ENCODE measurements at regions not wholly inside any gene's neighbourhood (a gene's known extent, or its start where the extent isn't known, plus 50 kb on each side); places are given as distances from the start of the nearest gene placed in this dataset.
"Not testable (repeated sequence)": the region's sequence is repeated elsewhere in the genome, so short reads cannot be mapped to it uniquely, and the experiment has no call there.

DNA sequence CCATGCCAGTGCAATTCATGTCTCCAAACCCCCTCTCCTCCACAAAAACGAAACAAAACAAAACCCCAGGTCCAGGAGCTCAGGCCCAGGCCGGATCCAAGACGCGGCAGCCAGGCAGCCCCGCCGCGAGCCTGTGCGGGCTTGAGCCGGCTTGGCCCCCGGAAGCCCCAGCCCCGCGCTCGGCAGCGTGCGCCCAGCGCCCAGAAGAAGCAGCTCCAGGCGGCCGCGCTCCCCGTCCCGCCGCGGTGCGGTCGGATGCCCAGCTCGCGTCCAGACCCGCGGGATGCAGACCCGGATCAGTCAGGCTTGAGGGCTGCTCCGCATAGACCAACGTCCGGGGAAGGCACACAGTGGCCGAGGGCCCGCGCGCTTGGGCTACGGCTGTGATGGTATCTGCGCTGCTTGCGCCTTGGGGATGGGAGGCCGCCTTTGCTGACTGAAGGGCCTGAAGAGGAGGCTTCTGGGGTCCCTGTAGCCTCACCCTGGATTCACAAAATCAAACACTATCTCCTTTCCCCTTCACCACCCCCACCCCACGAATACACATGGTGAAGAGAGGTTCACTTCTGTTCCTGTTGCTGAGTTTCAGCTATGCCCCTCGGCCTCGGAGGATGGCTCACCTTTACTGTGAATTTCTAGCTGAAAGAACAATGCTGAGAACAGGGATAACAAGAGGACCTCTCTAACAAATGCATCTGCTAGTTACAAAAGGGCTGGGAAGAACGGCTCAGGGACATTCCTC, 79.9 kb upstream of the EN2 start:
- DNase-seq: no peak

DNA sequence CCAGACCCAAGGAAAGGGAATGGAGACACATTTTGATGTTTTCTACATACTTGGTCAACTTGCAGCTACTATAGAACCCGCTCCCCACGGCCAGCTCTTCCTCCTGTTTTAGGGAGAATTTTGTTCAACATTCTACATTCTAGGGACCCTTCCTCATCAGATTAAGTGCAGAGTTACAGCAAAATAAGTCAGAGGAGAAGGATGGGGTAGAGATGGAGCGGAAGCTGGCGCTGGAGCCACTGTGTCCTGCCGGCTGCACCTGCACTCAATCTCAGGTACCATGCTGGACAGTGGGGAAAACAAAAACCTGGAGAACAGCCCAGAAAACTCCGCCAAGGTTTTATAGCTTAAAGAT, 79.4 kb upstream of the EN2 start:
- no peak for DNase-seq

DNA sequence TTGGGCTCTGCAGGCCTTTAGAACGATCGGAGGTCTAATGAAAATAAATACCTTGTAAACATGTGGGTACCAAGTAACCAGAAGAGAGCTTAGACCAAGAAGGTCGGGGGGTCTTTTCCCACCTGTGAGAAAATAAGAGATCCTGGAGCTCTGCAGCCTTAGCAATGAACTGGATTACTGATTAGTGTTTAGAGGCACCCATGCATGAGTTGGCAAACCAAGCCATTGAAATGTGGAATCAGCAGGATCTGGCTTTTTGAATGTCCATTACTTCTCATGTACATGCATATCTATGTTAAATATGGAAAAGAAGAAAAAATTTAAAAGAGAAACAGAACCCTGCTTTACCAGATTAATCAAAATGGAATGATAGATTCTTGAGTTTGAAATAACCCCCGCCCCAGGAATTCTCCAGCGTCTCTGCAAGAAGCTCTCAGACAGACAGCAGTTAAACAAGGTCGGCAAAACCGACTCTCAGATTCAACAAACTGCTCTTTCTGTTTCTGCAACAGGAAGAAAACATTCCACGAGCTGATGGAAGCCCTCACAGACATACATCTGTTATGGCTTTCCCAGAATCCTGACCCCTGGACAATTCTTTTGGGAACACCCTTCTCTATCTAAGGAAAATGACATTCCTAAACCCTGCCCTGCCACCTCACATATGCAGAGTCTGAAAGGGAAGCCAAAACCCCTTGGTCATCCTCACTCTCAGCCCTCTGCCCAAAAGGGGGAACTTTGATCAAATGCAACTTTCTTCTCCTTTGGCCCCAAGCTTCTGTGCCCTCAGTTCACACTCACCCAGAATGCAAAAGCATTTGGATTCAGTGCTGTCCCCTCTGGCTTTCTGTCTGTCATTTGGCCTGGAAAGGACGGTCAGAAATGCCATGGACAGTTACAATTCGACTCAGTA, 78.7 kb upstream of the EN2 start:
- no peak for DNase-seq

DNA sequence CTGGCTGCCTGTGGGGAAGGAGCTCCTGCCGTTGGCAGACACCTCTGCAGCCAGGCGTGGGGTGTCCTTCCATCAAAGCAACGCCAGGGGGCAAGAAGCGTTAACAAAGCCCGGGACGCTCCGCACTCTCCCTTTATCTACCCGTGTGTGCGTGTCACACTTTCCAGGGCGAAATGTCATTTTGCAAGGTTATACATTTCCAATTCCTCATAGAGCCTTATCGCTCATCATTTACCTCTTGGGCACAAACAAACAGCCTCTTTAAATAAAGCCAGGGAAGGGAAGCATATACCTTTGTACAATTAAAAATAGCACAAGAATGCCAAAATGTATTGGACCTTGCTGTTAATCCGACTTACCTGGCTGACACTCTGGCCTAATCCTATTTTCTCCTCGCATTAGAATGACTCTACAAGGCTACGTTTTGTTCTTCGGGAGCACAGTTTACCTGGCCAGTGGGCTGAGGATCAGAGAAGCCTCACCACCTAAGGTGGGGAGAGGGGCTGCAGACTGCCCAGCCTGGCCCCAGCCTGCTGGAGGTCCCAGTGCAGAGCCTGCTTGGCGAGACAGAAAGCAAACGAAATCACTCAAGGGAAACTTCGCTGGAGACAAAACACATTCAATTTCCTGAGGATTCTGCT, 77.6 kb upstream of the EN2 start:
- peak; percentile 51 to 69 for DNase-seq

DNA sequence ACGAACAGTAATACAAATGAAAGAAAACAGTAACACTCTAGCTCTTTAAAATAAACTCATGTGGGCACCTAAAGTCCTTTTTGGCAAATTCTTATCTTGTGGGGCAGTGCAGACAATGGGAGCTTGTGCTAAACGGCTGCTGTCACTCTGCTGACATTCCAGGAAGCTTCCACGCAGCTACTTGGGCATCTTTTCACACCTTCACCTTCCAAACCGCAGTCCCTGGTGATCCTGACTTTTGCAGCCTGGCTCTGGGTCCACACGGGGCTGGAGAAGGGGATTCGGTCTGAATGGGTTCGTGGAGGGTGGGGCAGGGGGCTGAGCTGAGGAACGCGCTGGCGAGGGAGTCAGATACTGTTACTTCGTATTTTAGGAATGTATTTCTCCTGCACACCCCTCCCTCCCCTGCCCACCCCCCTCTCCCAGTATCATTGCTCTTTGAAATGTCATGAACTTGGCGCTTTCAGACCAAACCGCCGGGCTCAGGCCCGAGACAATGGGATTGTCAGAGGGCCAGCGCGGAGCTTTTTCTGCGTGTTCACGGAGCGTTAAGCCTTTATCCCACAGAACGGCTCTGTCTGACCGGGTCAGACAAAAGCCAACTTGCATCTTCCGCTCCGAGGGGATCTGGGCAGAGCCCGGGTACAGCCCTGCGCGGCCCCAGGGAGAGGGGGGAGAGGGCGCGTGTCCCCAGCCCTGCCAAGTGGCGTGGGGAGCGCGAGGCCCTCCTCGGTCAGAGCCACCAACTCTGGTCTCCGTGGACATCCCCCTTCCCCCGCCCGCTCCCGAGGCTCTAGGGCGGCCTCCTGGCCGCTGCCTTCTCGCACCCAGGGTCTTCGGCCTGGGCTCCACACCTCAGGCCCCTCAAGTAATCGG, 76.7 kb upstream of the EN2 start:
- DNase-seq: no peak

DNA sequence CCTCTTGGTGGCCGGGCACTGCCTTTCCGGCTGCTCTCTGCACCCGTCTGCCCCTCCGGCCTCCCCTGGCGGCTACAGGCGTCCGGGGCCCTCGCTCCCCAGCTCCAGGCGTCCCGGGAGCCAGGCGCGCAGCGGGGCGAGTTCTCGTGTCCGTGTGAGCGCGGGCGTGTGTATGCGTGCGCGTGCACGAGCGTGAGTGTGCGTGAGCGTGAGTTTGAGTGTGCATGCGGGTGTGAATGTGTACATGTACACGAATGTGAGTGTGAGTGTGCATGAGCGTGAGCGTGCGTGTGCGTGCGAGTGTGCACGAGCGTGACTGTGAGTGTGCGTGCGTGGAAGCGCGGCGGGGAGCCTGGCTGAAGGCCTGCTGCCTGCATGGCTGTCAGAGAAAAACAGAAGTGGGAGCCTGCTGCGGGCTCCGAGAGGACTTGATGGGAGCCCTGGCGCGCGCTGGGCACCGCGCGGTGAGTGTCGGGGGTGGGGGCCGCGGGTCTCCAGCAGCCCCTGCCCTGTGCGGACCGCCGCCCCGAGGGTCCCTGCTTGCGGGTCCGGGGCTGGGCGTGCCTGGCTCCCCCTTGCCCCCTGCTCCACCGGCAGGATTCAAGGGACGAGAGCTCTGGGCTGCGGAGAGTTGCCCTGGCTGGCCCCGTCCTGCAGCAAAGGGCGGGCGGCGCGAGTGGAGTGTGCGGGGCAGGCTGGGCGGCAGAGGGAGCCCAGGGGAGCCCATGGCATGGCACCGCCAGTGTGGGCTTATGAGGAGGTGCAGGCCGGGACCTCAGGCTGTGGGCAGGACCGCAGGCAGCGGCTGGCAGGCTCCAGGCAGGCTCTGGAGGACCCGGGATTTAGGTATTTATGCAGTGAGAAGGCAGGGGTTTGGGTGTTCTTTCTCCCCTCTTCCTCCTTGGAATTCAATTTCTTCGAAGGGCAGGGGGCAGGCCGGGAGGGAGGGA, 75.8 kb upstream of the EN2 start:
- no peak for DNase-seq

DNA sequence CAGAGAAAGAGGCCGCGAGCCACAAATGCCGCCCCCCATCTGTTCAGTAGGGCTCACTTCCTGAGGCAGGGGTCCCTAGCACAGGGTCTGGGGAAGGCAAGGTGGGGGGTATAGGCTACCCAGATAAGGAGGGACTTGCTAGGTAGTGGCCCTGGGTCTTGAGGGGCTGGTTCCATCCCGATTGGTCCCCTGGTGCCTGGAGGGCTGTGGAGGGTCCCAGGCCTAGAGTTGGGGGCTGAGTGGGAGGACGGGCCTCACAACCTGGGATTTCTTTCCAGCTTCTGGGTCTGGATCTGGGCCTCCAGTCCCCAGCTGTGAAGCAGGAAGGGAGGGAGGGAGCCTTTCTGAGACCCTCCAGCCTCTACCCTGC, 75.1 kb upstream of the EN2 start:
- no peak for DNase-seq

DNA sequence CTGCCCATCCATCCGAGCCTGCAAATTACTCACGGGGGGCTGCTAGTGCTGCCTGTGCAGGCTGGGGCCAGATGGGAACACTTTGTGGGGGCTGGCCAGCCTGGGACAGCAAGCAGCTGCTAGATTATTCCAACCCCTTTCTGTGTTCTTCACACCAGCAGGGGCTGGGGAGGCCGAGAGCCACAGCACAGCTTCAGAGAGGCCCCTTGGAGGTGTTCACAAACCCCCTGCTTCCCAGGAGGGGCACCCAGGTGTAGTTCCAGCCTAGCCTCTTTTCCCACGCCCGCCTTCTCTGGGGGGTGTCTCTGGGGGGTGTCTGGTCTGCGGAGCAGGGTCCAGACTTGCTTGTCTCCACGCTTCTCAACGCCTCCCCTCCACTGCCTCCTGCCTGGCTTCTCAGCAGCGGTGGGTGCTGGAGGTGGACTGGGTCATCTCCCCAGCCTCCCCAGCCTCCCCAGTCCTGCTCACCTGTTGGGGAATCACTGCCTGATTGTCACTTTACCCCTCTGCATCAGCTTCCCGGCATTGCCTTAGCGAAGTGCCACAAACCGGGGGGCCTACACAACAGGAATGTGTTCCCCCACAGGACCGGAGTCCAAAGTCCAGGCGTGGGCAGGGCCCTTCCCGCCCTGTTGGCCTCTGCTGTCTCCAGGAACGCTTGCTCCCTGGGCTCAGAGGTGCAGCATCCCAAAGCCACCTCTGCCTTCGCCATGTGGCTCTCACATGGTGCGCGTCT, 74.0 kb upstream of the EN2 start:
- no peak for DNase-seq

DNA sequence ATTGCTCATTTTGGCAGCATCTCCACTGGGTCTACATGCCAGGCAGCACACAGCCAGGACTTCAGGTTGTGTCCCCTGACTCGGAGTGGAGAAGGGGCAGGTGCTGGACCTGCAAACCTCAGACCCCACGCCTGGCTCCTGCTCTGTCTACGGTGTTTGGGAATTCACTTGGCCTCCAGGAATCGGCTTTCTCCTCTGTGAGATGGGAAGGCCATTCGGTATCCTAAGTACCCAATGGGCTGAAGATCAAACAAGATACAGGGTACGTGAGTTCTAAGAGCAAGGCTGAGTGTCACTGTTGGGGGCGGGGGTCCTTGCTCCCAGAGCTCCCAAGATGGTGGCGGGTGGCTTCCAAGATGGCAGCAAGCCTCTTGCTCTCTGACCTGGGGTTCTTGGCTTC, 73.2 kb upstream of the EN2 start:
- DNase-seq: no peak

DNA sequence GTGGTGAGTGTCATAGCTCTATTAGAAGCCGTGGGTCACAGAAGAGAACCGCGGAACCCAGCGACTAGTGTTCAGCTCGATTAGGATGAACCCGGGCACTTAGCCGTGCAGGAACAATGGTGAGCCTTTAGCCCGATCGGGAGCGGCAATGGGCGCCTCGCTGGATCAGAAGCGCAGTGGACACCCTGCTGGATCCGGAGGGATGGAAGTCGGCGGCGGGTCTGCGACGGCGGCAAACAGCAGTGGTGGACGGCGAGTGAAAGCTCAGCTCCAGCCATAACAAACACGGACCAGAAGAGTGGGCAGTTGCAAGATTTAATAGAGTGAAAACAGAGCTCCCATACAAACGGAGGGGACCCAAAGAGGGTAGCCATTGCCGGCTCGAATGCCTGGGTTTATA, 72.7 kb upstream of the EN2 start:
- DNase-seq: not testable (repeated sequence)

DNA sequence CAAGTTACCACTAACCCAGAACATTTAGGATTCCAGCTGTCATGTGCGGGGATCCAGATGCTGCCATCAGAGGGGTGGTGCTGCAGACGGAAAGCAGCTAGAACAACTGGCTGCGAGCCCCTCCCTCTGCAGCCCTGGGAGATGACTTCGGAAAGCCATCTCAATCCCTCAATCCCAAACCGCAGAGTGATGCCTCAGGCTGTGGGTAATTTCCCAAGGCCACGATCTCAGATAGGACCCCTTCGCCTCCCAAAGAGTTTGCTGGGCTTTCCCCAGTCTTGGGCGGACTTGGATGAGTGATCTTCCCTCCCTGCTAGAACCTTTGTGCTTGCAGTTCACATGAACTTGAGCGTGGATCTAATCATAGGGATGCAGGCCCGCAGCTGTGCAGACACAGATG, 71.3 kb upstream of the EN2 start:
- no peak for DNase-seq

DNA sequence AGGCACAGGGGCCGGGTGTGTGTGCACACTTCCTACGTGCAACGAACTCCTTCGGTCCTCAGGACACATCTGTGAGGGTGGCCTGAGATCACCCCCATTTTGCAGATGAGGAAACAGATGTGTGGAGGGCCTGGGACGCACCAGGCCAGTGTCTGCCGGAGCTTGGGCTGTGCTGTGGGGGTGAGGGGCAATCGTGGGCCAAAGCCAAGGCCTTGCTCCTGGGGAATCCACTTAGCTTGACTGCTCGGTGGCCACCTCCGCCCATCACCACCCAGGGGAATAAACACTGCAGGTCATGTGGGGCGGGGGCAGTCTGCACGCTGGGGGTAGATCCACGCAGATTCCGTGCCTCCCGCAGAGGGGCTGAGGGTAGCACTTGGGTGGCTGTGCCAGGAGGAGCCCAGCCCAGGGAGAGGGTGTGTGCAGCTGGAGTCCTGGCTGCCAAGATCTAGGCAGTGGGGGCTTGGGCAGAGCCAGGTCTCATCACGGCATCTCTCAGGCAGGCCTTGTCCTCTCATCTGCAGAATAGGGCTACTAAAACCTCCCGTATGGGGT, 70.8 kb upstream of the EN2 start:
- no peak for DNase-seq

DNA sequence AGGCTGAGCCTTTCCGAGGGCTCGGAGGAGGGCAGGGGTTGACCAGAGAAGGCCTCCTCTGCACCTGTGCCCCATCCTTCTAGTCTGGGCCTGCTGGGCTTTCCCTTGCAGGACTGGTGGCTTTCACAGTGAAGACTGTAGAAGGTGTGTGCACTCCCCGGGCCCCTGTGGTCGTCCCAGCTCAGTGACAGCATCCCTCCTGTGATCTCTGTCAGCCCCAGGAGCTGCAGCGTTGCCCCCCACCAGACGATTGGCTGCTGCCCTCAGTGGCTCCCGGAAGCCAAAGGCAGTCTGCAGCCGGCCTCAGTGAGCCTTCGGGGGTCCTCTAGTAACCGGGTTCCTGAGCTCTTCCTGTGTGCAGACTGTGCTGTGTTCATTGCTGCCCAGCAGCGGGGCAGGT, 69.4 kb upstream of the EN2 start:
- DNase-seq: no peak

DNA sequence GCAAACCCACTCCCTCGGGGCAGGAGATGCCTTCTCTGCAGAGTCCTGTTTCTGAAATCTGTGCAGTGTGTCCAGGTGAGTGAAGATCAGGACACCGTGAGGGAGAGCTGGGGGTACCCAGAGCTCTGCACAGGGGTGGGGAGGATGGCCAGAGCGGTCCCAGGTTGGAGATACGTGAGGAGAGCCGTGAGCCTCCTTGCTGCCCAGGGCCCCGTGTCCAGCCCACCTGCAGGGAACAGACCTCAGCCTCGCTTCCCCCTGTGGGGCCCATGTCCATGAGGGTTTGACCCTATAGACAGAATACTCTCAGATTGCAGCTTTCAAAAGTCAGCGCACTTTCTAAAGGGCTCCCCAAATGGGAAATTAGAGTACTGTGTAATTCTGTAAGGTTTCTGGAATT, 66.5 kb upstream of the EN2 start:
- DNase-seq: no peak

DNA sequence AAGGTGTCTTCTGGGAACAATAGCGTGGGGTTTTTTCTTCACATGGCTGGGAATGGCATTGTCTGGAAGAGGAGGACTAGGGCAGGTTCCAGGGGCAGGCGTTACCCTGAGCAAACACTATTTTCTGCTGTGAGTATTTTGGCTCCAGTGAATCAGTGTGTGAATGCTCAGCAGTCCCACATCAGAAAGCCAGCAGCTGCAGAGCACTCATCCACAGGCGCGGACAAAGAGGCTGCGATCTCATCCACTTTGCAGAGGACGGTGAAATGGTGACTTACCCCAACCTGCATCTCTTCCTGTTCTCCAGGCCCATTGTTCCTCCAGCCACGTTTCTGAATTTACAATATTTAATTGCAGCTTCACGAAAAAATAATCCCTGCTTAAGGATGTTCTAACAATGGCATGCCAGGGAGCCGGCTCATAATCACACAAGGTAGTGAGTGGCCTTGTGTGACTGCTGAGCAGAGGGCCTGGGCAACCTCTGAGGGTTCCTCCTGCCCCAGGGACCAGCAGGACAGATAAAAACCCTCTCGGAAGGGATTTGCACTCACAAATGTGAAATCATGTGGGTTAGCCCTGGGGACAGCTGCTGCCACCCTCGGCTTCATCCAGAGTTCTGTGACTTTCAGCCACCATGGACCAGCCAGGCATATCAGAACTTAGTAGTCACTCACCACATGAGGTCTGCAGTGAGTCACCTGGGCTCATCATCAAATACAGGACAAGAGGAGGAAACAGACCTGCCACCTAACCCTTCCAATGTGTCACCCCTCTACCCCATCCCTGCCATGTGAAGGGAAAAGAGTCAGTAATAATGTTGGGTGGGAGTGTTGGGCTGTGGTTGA, 65.0 kb upstream of the EN2 start:
- DNase-seq: no peak

DNA sequence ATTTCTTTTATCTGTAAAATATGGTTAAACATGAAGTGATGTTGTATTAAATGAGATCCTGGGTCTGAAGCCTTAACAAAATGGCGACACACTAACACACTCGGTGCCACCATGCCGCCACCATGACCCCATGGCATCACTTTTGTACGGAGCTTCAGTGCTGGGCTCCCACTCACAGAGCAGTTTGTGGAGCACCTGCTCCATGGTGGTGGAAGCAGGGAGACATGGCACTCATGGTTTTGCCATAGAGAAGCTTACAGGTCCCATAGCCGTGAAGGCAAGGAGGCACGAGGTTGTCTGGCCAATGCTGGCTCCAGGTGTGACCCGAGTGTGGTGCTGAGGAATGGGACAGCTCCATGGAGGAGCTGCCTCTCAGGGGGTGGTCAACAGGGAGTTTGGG, 63.5 kb upstream of the EN2 start:
- DNase-seq: no peak

DNA sequence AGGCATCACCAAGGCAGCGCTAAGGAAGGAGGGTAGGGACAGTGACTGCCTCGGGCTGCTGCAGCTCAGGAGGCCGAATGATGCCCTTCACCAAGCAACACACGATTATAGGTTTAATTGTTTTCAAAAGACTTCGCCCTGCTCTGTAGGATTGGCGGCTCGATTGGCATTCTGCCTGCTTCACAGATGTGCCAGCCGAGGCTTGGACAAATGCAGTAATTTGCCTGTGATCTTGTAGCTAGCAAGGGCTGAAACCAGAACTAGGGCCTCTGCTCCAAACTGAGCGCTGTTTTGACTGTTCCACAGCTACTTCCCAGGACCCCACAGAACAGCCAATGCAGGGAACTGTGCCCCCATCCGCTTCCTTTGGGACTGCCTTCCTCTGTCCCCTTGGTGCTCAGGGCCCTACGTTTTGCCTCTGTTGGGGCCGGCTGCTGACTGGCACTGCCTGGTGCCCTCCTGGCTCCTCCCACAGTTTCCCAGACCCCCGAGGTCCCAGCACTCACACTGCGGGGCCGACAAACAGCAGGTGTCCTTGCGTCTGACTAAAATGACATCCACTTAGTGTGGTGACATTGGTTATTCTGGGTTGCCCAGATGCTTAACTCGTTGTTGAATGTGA, 62.6 kb upstream of the EN2 start:
- no peak for DNase-seq

DNA sequence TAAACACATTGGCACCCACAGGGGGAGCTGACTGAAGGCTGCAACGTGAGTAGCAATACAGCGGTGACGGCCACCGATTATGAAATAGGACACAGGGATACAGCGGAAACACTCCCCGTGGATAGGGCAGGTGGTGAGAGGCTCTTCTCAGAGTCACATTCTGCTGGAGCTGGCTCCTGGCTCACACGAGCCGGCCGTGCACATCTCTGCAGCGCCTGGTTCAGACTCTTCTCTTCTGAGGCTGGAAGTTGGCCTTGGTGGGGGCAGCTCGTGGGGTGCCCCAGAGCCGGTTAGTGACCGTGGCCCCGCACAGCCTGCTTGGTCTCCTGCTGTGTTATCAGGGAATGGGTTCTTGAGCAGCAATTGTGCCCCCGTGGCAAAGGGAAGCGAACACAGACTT, 61.3 kb upstream of the EN2 start:
- DNase-seq: no peak
